Neural cell (in vitro differentiated cells): ENCODE measurements at regions not wholly inside any gene's neighbourhood (a gene's known extent, or its start where the extent isn't known, plus 50 kb on each side); places are given as distances from the start of the nearest gene placed in this dataset.

ENCODE experiments used
- H2AFZ ChIP-seq: fragments of 200-600, 300-800 bp; sonication (generic), shearing (Covaris generic); 2 replicates; pipeline ENCODE4 v1.6.0; 2014; ENCODE audit warnings: low read depth, mild to moderate bottlenecking, antibody characterized with exemption, low read length, moderate library complexity
- H3F3A ChIP-seq: fragments of 200-600 bp; shearing (Covaris generic); 2 replicates; pipeline ENCODE4 v1.6.1; 2016; ENCODE audit warnings: mild to moderate bottlenecking, moderate library complexity, mixed read lengths, antibody characterized with exemption, low read length; ENCODE audit not compliant: insufficient read depth, poor library complexity, severe bottlenecking
- H3K27ac ChIP-seq: fragments of 200-600, 300-800 bp; sonication (generic), shearing (Covaris generic); 2 replicates; pipeline ENCODE4 v1.5.1; 2014; ENCODE audit warnings: mild to moderate bottlenecking, low read length, moderate library complexity
- H3K27me3 ChIP-seq: fragments of 300-800, 200-600 bp; sonication (generic), shearing (Covaris generic); 2 replicates; pipeline ENCODE4 v1.6.0; 2014; ENCODE audit warnings: mild to moderate bottlenecking, low read depth, low read length, moderate library complexity; ENCODE audit not compliant: insufficient read depth
- H3K36me3 ChIP-seq: fragments of 300-800, 200-600 bp; sonication (generic), shearing (Covaris generic); 2 replicates; pipeline ENCODE4 v1.5.1; 2014; ENCODE audit warnings: mild to moderate bottlenecking, antibody characterized with exemption, low read length, moderate library complexity; ENCODE audit not compliant: insufficient read depth
- H3K4me2 ChIP-seq: fragments of 300-800, 200-600 bp; sonication (generic), shearing (Covaris generic); 2 replicates; pipeline ENCODE4 v1.6.0; 2014; ENCODE audit warnings: mild to moderate bottlenecking, low read length
- H3K4me3 ChIP-seq: fragments of 300-800, 200-600 bp; sonication (generic), shearing (Covaris generic); 2 replicates; pipeline ENCODE4 v1.5.1; 2014; ENCODE audit warnings: mild to moderate bottlenecking, low read length, moderate library complexity
- H3K79me2 ChIP-seq: fragments of 200-600 bp; shearing (Covaris generic); replicated peaks from 2 replicates; pipeline ENCODE4 v1.6.0; 2014; ENCODE audit warnings: mild to moderate bottlenecking, low read length, moderate library complexity; ENCODE audit not compliant: insufficient read depth
- H3K9ac ChIP-seq: fragments of 300-800, 200-600 bp; sonication (generic), shearing (Covaris generic); 2 replicates; pipeline ENCODE4 v1.6.1; 2016; ENCODE audit warnings: mild to moderate bottlenecking, low read length, mixed read lengths
- H3K9me2 ChIP-seq: fragments of 200-600 bp; shearing (Covaris generic); 2 replicates; pipeline ENCODE4 v1.6.1; 2016; ENCODE audit warnings: mild to moderate bottlenecking, low read length, mixed read lengths; ENCODE audit not compliant: insufficient read depth
- H3K9me3 ChIP-seq: fragments of 200-600, 300-800 bp; sonication (generic), shearing (Covaris generic); 2 replicates; pipeline ENCODE4 v1.6.1; 2016; ENCODE audit warnings: mild to moderate bottlenecking, mixed run types, low read length, moderate library complexity, mixed read lengths
- H4K20me1 ChIP-seq: fragments of 200-600 bp; shearing (Covaris generic); 2 replicates; pipeline ENCODE4 v1.6.1; 2016; ENCODE audit warnings: mild to moderate bottlenecking, mixed run types; ENCODE audit not compliant: insufficient read depth
- CTCF ChIP-seq: fragments of 450-650 bp; IDR thresholded peaks from 2 replicates; pipeline ENCODE4 v1.5.1; 2014; ENCODE audit warnings: antibody characterized with exemption, mild to moderate bottlenecking, moderate library complexity; ENCODE audit not compliant: poor library complexity, severe bottlenecking
- EP300 ChIP-seq: fragments of 450-650 bp; conservative IDR thresholded peaks from 2 replicates; pipeline ENCODE4 v1.6.1; 2014; ENCODE audit warnings: antibody characterized with exemption, mild to moderate bottlenecking, moderate library complexity; ENCODE audit not compliant: poor library complexity, severe bottlenecking
- EZH2 ChIP-seq: fragments of 200-600, 300-800 bp; shearing (Covaris generic), sonication (generic); IDR thresholded peaks from 2 replicates; pipeline ENCODE4 v1.6.1; 2014; ENCODE audit warnings: antibody characterized with exemption, low read length, borderline replicate concordance, mild to moderate bottlenecking; ENCODE audit not compliant: insufficient read depth, poor library complexity, severe bottlenecking
- MXI1 ChIP-seq: fragments of 450-650 bp; conservative IDR thresholded peaks from 2 replicates; pipeline ENCODE4 v1.6.1; 2014; ENCODE audit warnings: antibody characterized with exemption, mild to moderate bottlenecking; ENCODE audit not compliant: poor library complexity, severe bottlenecking
- POLR2AphosphoS5 ChIP-seq: IDR thresholded peaks from 2 replicates; pipeline ENCODE4 v1.6.1; 2012
- RAD21 ChIP-seq: fragments of 450-650 bp; conservative IDR thresholded peaks from 2 replicates; pipeline ENCODE4 v1.6.1; 2014; ENCODE audit warnings: antibody characterized with exemption, mild to moderate bottlenecking, moderate library complexity
- REST ChIP-seq: IDR thresholded peaks from 2 replicates; pipeline ENCODE4 v1.6.1; 2012; ENCODE audit warnings: borderline replicate concordance
- SMC3 ChIP-seq: fragments of 450-650 bp; conservative IDR thresholded peaks from 2 replicates; pipeline ENCODE4 v1.6.1; 2014; ENCODE audit warnings: antibody characterized with exemption, mild to moderate bottlenecking, moderate library complexity; ENCODE audit not compliant: poor library complexity
- TAF1 ChIP-seq: IDR thresholded peaks from 2 replicates; pipeline ENCODE4 v1.6.1; 2012; ENCODE audit warnings: low read depth

- Histone ChIP-seq H3K27me3 (no peaks in the 10 kb centered on the region), H3K36me3 (no peaks in the 10 kb centered on the region), H3K9ac (no peak overlapping the region), H3K4me3 (no peak overlapping the region), H3K4me2 (no peak overlapping the region), H3K79me2 (no peaks in the 10 kb centered on the region), H3K9me3 (no peaks in the 10 kb centered on the region), H3F3A (no peaks in the 10 kb centered on the region), H2AFZ (no peak overlapping the region), H3K27ac (no peak overlapping the region), H3K9me2 (no peaks in the 10 kb centered on the region), H4K20me1 (no peaks in the 10 kb centered on the region)
- TF ChIP-seq MXI1 = no peak
- TF ChIP-seq EZH2 = no peak
- no peak for TF ChIP-seq TAF1
- TF ChIP-seq SMC3 = no peak
- TF ChIP-seq POLR2AphosphoS5 = no peak
- TF ChIP-seq REST = no peak
- no peak for TF ChIP-seq EP300
- TF ChIP-seq RAD21 = no peak
- TF ChIP-seq CTCF = no peak
Observed at GRCh38 chr2:221791844-221792243, 219.7 kb upstream of the EPHA4 start.

DNA sequence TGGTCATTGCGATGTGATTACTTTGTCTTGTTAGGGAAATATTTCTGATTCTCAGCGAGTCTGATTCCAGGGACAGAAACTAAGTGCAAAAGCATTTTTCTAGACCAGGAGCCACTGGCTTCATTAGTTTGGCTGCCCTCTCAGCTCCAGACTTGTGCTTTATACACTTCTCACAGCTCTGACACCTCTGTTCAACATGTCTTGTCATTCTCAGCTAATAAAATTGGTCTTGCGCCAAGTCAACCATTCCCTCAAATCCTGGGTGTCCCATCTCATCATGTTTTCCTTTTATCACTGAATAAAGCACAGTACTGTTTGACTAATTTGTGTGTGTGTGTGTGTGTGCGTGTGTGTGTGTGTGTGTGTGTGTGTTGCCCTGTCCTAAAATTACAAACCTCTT lies 215.5 kb upstream of the EPHA4 start:
- Histone ChIP-seq H3K36me3 (no peaks in the 10 kb centered on the region), H3K9ac (no peak overlapping the region), H2AFZ (no peak overlapping the region), H3K4me2 (no peak overlapping the region), H4K20me1 (no peaks in the 10 kb centered on the region), H3K79me2 (no peaks in the 10 kb centered on the region), H3K27me3 (no peaks in the 10 kb centered on the region), H3F3A (no peaks in the 10 kb centered on the region), H3K9me2 (no peaks in the 10 kb centered on the region), H3K27ac (no peak overlapping the region), H3K9me3 (no peaks in the 10 kb centered on the region), H3K4me3 (no peak overlapping the region)
- TF ChIP-seq RAD21 (no peak), EZH2 (no peak), POLR2AphosphoS5 (no peak), MXI1 (no peak), EP300 (no peak)
